Peyer's patch (tissue), 4 donors: ENCODE measurements at regions not wholly inside any gene's neighbourhood (a gene's known extent, or its start where the extent isn't known, plus 50 kb on each side); places are given as distances from the start of the nearest gene placed in this dataset.

ENCODE experiments used
- CTCF ChIP-seq, 6 experiments: fragments of 450-650 bp in 4 of 6; fragments of 200-600 bp in 2 of 6; sonication (generic) in 1 of 6; IDR thresholded peaks; one replicate each; pipeline ENCODE4 v1.5.1; 2017 to 2019; ENCODE audit warnings: antibody characterized with exemption in 6 of 6, mild to moderate bottlenecking in 3 of 6, moderate library complexity in 1 of 6
- POLR2A ChIP-seq, 2 donors: fragments of 450-650 bp; IDR thresholded peaks; one replicate each; pipeline ENCODE4 v1.5.1; 2017; ENCODE audit warnings: antibody characterized with exemption in 2 of 2, mild to moderate bottlenecking in 2 of 2, moderate library complexity in 2 of 2

GRCh38 chr4:12446657-12447185, 1018.0 kb upstream of the HS3ST1 start:
- TF ChIP-seq CTCF (IDR thresholded peaks at IDR 0.05) = no peak
- no peak for TF ChIP-seq POLR2A (IDR thresholded peaks at IDR 0.05)
